Keratinocyte (primary cell): ENCODE measurements at regions not wholly inside any gene's neighbourhood (a gene's known extent, or its start where the extent isn't known, plus 50 kb on each side); places are given as distances from the start of the nearest gene placed in this dataset.

Source experiments
- DNase-seq: peaks from one replicate; pipeline ENCODE4 v3.0.0-alpha.2; 2011; ENCODE audit warnings: low read depth, missing footprints, low spot score
- FAIRE-seq: peaks from 2 replicates; lab custom pipeline; 2011; peaks lifted over from hg19 to GRCh38; lab: Jason Lieb, UNC
- H2AFZ ChIP-seq: 2 replicates; pipeline ENCODE4 v1.6.0; 2012; ENCODE audit warnings: low read length, control low read depth, inconsistent platforms; ENCODE audit not compliant: control insufficient read depth
- H3K27ac ChIP-seq: 2 replicates; pipeline ENCODE4 v1.5.1; 2011; ENCODE audit warnings: low read length; ENCODE audit not compliant: control insufficient read depth, insufficient read depth
- H3K27me3 ChIP-seq: 3 replicates; pipeline ENCODE4 v1.6.0; 2011; ENCODE audit warnings: low read length; ENCODE audit not compliant: control insufficient read depth, insufficient read depth; ENCODE audit errors: extremely low read depth
- H3K36me3 ChIP-seq, 2 experiments: 2 replicates in 1 of 2; 3 replicates in 1 of 2; pipeline ENCODE4 v1.5.1; 2011; ENCODE audit warnings: low read length in 2 of 2, mild to moderate bottlenecking in 1 of 2; ENCODE audit not compliant: control insufficient read depth in 2 of 2, insufficient read depth in 2 of 2; ENCODE audit errors: extremely low read depth in 1 of 2
- H3K4me1 ChIP-seq: 3 replicates; pipeline ENCODE4 v1.5.1; 2011; ENCODE audit warnings: low read length; ENCODE audit not compliant: control insufficient read depth, insufficient read depth; ENCODE audit errors: extremely low read depth
- H3K4me2 ChIP-seq: 3 replicates; pipeline ENCODE4 v1.6.0; 2011; ENCODE audit warnings: low read depth, low read length; ENCODE audit not compliant: control insufficient read depth, insufficient read depth; ENCODE audit errors: extremely low read depth
- H3K4me3 ChIP-seq, 3 experiments: fragments of 200-600 bp in 1 of 3; sonication (generic) in 1 of 3; 2 replicates in 2 of 3; 3 replicates in 1 of 3; pipeline ENCODE4 v1.5.1; 2011 to 2016; ENCODE audit warnings: low read length in 3 of 3, mild to moderate bottlenecking in 3 of 3, control low read depth in 2 of 3, inconsistent platforms in 1 of 3, low read depth in 1 of 3, mixed read lengths in 1 of 3, mixed run types in 1 of 3, moderate library complexity in 1 of 3; ENCODE audit not compliant: control insufficient read depth in 2 of 3, insufficient read depth in 2 of 3; ENCODE audit errors: extremely low read depth in 1 of 3
- H3K79me2 ChIP-seq: 2 replicates; pipeline ENCODE4 v1.6.0; 2012; ENCODE audit warnings: low read length; ENCODE audit not compliant: control insufficient read depth, insufficient read depth
- H3K9ac ChIP-seq: 3 replicates; pipeline ENCODE4 v1.6.0; 2011; ENCODE audit warnings: low read length; ENCODE audit not compliant: control insufficient read depth, insufficient read depth; ENCODE audit errors: extremely low read depth
- H3K9me1 ChIP-seq: 3 replicates; pipeline ENCODE4 v1.6.0; 2011; ENCODE audit warnings: low read length; ENCODE audit not compliant: control insufficient read depth, insufficient read depth; ENCODE audit errors: extremely low read depth
- H3K9me3 ChIP-seq: 2 replicates; pipeline ENCODE4 v1.5.1; 2012; ENCODE audit warnings: low read depth, low read length; ENCODE audit not compliant: control insufficient read depth
- H4K20me1 ChIP-seq: 3 replicates; pipeline ENCODE4 v1.6.0; 2011; ENCODE audit warnings: low read length; ENCODE audit not compliant: control insufficient read depth, insufficient read depth; ENCODE audit errors: extremely low read depth
- CTCF ChIP-seq, 3 experiments: IDR thresholded peaks in 1 of 3; conservative IDR thresholded peaks in 1 of 3; optimal IDR thresholded peaks in 1 of 3; 2 replicates in 2 of 3; 3 replicates in 1 of 3; pipeline versions ENCODE3 to v1.5.1; 2011; ENCODE audit warnings: low read length in 3 of 3, mild to moderate bottlenecking in 3 of 3, moderate library complexity in 2 of 3, control low read depth in 1 of 3, inconsistent platforms in 1 of 3; ENCODE audit not compliant: insufficient read depth in 2 of 3; ENCODE audit errors: extremely low read depth in 1 of 3
- EZH2 ChIP-seq: IDR thresholded peaks from one replicate; pipeline ENCODE4 v1.6.1; 2012; ENCODE audit warnings: inconsistent platforms, mild to moderate bottlenecking, low read length, moderate library complexity
- dilution Hi-C: fragments of 300-500 bp; cut with MboI; formaldehyde crosslinking; loops from one replicate; pipeline ENCODE4 v1.7.0; 2020; ENCODE audit warnings: low sequenced_read_pairs; ENCODE audit not compliant: extremely low pct_ligation_motif_present

- DNase-seq (no peak), FAIRE-seq (no peak)
- H2AFZ ChIP-seq, result no peak overlapping the region
- no peaks in the 10 kb centered on the region for H3K9me3 ChIP-seq
- no peaks in the 10 kb centered on the region for H3K36me3 ChIP-seq
- no peak overlapping the region for H3K27ac ChIP-seq
- dilution Hi-C loops, result no loop called here
- no peak for TF ChIP-seq CTCF (optimal IDR thresholded peaks at IDR 0.05 in 1 of 3, IDR thresholded peaks at IDR 0.05 in 1 of 3, conservative IDR thresholded peaks at IDR 0.05 in 1 of 3; ENCODE audit: extremely low read depth in 1 of 3, insufficient read depth in 2 of 3, low read length in 3 of 3)
- TF ChIP-seq EZH2, result no peak
- H3K27me3 ChIP-seq, result peaks cover 10% of the 10 kb centered on the region
- H4K20me1 ChIP-seq, result no peaks in the 10 kb centered on the region
- H3K9me1 ChIP-seq, result no peaks in the 10 kb centered on the region
- no peaks in the 10 kb centered on the region for H3K79me2 ChIP-seq
- no peak overlapping the region for H3K9ac ChIP-seq
- no peak overlapping the region for H3K4me2 ChIP-seq
- no peaks in the 10 kb centered on the region for H3K4me1 ChIP-seq
- H3K4me3 ChIP-seq, result no peak overlapping the region
Observed at GRCh38 chr3:72635551-72635950, 212.7 kb downstream of the SHQ1 start.

GRCh38 chr3:72634128-72634527 lies 214.1 kb downstream of the SHQ1 start:
- Histone ChIP-seq H3K9ac (no peak overlapping the region), H3K36me3 (no peaks in the 10 kb centered on the region), H3K4me3 (no peak overlapping the region), H3K4me2 (no peak overlapping the region), H3K4me1 (peaks cover 8% of the 10 kb centered on the region), H3K27ac (no peak overlapping the region), H4K20me1 (no peaks in the 10 kb centered on the region), H3K9me3 (no peaks in the 10 kb centered on the region), H2AFZ (no peak overlapping the region), H3K27me3 (peaks cover 10% of the 10 kb centered on the region), H3K79me2 (no peaks in the 10 kb centered on the region), H3K9me1 (no peaks in the 10 kb centered on the region)
- TF ChIP-seq CTCF (optimal IDR thresholded peaks at IDR 0.05 in 1 of 3, IDR thresholded peaks at IDR 0.05 in 1 of 3, conservative IDR thresholded peaks at IDR 0.05 in 1 of 3; ENCODE audit: extremely low read depth in 1 of 3, insufficient read depth in 2 of 3, low read length in 3 of 3) (no peak), EZH2 (no peak)
- dilution Hi-C loops, result no loop called here
- no peak for FAIRE-seq
- no peak for DNase-seq
